SK-N-SH (cell line): ENCODE measurements at regions not wholly inside any gene's neighbourhood (a gene's known extent, or its start where the extent isn't known, plus 50 kb on each side); places are given as distances from the start of the nearest gene placed in this dataset.

ENCODE experiments used
- CTCF ChIA-PET: fragments of 300-600, 350-600 bp; formaldehyde crosslinking; extraction: SDS; loops from one replicate; lab custom pipeline; 2021; lab: Yijun Ruan, JAX
- POLR2A ChIA-PET: fragments of 350-600 bp; sonication (Branson Sonifier 250); formaldehyde crosslinking; extraction: SDS; loops from one replicate; lab custom pipeline; 2020; ENCODE audit warnings: antibody characterized with exemption, inconsistent platforms; lab: Yijun Ruan, JAX
- DNase-seq: peaks from one replicate; pipeline ENCODE4 v3.0.0; 2012
- H2AFZ ChIP-seq: fragments of 200-600 bp; sonication (generic); 2 replicates; pipeline ENCODE4 v1.8.1; 2016; ENCODE audit warnings: antibody characterized with exemption, mild to moderate bottlenecking, low read depth
- H3F3A ChIP-seq: fragments of 200-600 bp; sonication (generic); replicated peaks from 2 replicates; pipeline ENCODE3; 2016; ENCODE audit warnings: antibody characterized with exemption, mild to moderate bottlenecking; ENCODE audit not compliant: insufficient read depth
- H3K27ac ChIP-seq, 2 experiments: fragments of 200-500 bp in 1 of 2; fragments of 200-600 bp in 1 of 2; sonication (Bioruptor generic) in 1 of 2; sonication (generic), shearing (Covaris generic) in 1 of 2; 2 replicates each; pipeline versions ENCODE4 v1.5.1 to v1.6.1; 2014 to 2016; ENCODE audit warnings: low read depth in 2 of 2, inconsistent platforms in 1 of 2, low read length in 1 of 2, mild to moderate bottlenecking in 1 of 2, mixed read lengths in 1 of 2
- H3K27me3 ChIP-seq: fragments of 200-600 bp; sonication (generic), shearing (Covaris generic); 2 replicates; pipeline ENCODE4 v1.6.1; 2016; ENCODE audit warnings: mixed run types; ENCODE audit not compliant: insufficient read depth
- H3K36me3 ChIP-seq, 2 experiments: fragments of 200-500 bp in 1 of 2; fragments of 200-600 bp in 1 of 2; sonication (Bioruptor generic) in 1 of 2; sonication (generic) in 1 of 2; replicated peaks in 1 of 2; 2 replicates each; pipeline versions ENCODE3 to v1.5.1; 2014 to 2016; ENCODE audit warnings: low read length in 1 of 2, mild to moderate bottlenecking in 1 of 2; ENCODE audit not compliant: insufficient read depth in 2 of 2, control insufficient read depth in 1 of 2
- H3K4me1 ChIP-seq, 2 experiments: fragments of 200-500 bp in 1 of 2; fragments of 200-600 bp in 1 of 2; sonication (Bioruptor generic) in 1 of 2; sonication (generic), shearing (Covaris generic) in 1 of 2; 2 replicates each; pipeline versions ENCODE4 v1.5.1 to v1.6.1; 2014 to 2016; ENCODE audit warnings: low read depth in 1 of 2, low read length in 1 of 2, mixed run types in 1 of 2; ENCODE audit not compliant: insufficient read depth in 2 of 2, control insufficient read depth in 1 of 2
- H3K4me2 ChIP-seq: fragments of 200-600 bp; sonication (generic), shearing (Covaris generic); 2 replicates; pipeline ENCODE4 v1.6.1; 2017; ENCODE audit warnings: mixed run types
- H3K4me3 ChIP-seq, 2 experiments: fragments of 200-500 bp in 1 of 2; fragments of 200-600 bp in 1 of 2; sonication (Bioruptor generic) in 1 of 2; sonication (generic), shearing (Covaris generic) in 1 of 2; 2 replicates each; pipeline versions ENCODE4 v1.5.1 to v1.8.1; 2014 to 2016; ENCODE audit warnings: low read depth in 2 of 2, inconsistent platforms in 1 of 2, low read length in 1 of 2, mild to moderate bottlenecking in 1 of 2, mixed read lengths in 1 of 2, moderate library complexity in 1 of 2
- H3K79me2 ChIP-seq: fragments of 200-600 bp; sonication (generic); 2 replicates; pipeline ENCODE4 v1.8.1; 2017; ENCODE audit warnings: mild to moderate bottlenecking; ENCODE audit not compliant: insufficient read depth
- H3K9ac ChIP-seq: fragments of 200-600 bp; sonication (generic); 2 replicates; pipeline ENCODE4 v1.6.1; 2017; ENCODE audit warnings: mixed run types
- H3K9me2 ChIP-seq: fragments of 200-600 bp; sonication (generic); 2 replicates; pipeline ENCODE4 v1.6.1; 2017; ENCODE audit warnings: mixed run types
- H3K9me3 ChIP-seq: fragments of 200-600 bp; sonication (generic); 2 replicates; pipeline ENCODE4 v1.6.1; 2017; ENCODE audit warnings: mixed run types, mild to moderate bottlenecking, moderate library complexity
- H4K20me1 ChIP-seq: fragments of 200-600 bp; sonication (generic); 2 replicates; pipeline ENCODE4 v1.6.1; 2017; ENCODE audit warnings: mild to moderate bottlenecking, mixed run types; ENCODE audit not compliant: insufficient read depth
- ELF1 ChIP-seq: IDR thresholded peaks from 2 replicates; pipeline ENCODE4 v1.4.0; 2012
- GABPA ChIP-seq: IDR thresholded peaks from 2 replicates; pipeline ENCODE4 v1.4.0; 2012; ENCODE audit warnings: low read depth, mild to moderate bottlenecking
- POLR2AphosphoS5 ChIP-seq: IDR thresholded peaks from 2 replicates; pipeline ENCODE4 v1.6.1; 2012; ENCODE audit warnings: low read depth, low read length
- RAD21 ChIP-seq: IDR thresholded peaks from 2 replicates; pipeline ENCODE4 v1.6.1; 2012; ENCODE audit warnings: mild to moderate bottlenecking, low read length
- RXRA ChIP-seq: IDR thresholded peaks from 2 replicates; pipeline ENCODE4 v1.4.0; 2012; ENCODE audit warnings: low read depth, mild to moderate bottlenecking, borderline replicate concordance
- SMC3 ChIP-seq: IDR thresholded peaks from 2 replicates; pipeline ENCODE4 v1.6.1; 2012; ENCODE audit warnings: low read depth, low read length, improper control_type of control experiment
- USF1 ChIP-seq: IDR thresholded peaks from 2 replicates; pipeline ENCODE4 v1.4.0; 2012; ENCODE audit warnings: low read depth, borderline replicate concordance
- ZBTB33 ChIP-seq: IDR thresholded peaks from 2 replicates; pipeline ENCODE4 v1.4.0; 2012; ENCODE audit warnings: low read depth, borderline replicate concordance
- WGBS: methylation state at CpG from one replicate; pipeline ENCODE4 v1.1.6; 2017; ENCODE audit warnings: low lambda C conversion rate; 5-methylcytosine and 5-hydroxymethylcytosine counted together
- TF ChIP-seq, protein P1 (sequence below): IDR thresholded peaks from 2 replicates; pipeline ENCODE4; 2012

- Histone ChIP-seq H3F3A (peaks cover 6% of the 10 kb centered on the region), H3K9ac (0 out of 2 replicates have a peak overlapping the region, but pooled peaks have one; percentile 12), H3K4me2 (no peak overlapping the region), H3K79me2 (no peaks in the 10 kb centered on the region), H2AFZ (peak overlapping the region; percentile 50), H3K36me3 (no peaks in the 10 kb centered on the region), H3K4me1 (peaks cover 0 to 3% of the 10 kb centered on the region in 2 experiments; a peak in 2 of 4 replicates), H3K27me3 (no peaks in the 10 kb centered on the region), H3K9me2 (no peaks in the 10 kb centered on the region), H3K4me3 (no peak overlapping the region), H4K20me1 (no peaks in the 10 kb centered on the region), H3K27ac (no peak overlapping the region), H3K9me3 (no peaks in the 10 kb centered on the region)
- ChIA-PET CTCF (no interaction called here), POLR2A (no interaction called here)
- WGBS, result 98% methylated on average over 7 of the region's 7 CpGs
- TF ChIP-seq SMC3, result no peak
- TF ChIP-seq ELF1, result no peak
- no peak for TF ChIP-seq USF1
- TF ChIP-seq RXRA, result no peak
- TF ChIP-seq, protein P1, sequence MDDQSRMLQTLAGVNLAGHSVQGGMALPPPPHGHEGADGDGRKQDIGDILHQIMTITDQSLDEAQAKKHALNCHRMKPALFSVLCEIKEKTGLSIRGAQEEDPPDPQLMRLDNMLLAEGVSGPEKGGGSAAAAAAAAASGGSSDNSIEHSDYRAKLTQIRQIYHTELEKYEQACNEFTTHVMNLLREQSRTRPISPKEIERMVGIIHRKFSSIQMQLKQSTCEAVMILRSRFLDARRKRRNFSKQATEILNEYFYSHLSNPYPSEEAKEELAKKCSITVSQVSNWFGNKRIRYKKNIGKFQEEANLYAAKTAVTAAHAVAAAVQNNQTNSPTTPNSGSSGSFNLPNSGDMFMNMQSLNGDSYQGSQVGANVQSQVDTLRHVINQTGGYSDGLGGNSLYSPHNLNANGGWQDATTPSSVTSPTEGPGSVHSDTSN, result no peak
- TF ChIP-seq POLR2AphosphoS5, result no peak
- TF ChIP-seq ZBTB33, result no peak
- no peak for DNase-seq
These were observed 50.6 kb upstream of the YWHAQ start for GRCh38 chr2:9681427-9681817.

GRCh38 chr2:9685637-9686036 lies 54.8 kb upstream of the YWHAQ start:
- DNase-seq, result no peak
- Histone ChIP-seq H3K36me3 (no peaks in the 10 kb centered on the region), H3K27me3 (no peaks in the 10 kb centered on the region), H3K4me2 (no peak overlapping the region), H3K79me2 (no peaks in the 10 kb centered on the region), H4K20me1 (no peaks in the 10 kb centered on the region), H3K4me3 (no peak overlapping the region), H3K9me2 (no peaks in the 10 kb centered on the region), H3K9ac (no peak overlapping the region), H3K27ac (no peak overlapping the region), H3F3A (no peaks in the 10 kb centered on the region), H2AFZ (peak overlapping the region; percentile 7; the same call in 1 of the 2 replicates), H3K9me3 (no peaks in the 10 kb centered on the region), H3K4me1 (no peaks in the 10 kb centered on the region)
- TF ChIP-seq GABPA (no peak), RXRA (no peak), RAD21 (no peak)
- ChIA-PET POLR2A (no interaction called here), CTCF (no interaction called here)
- 88% methylated on average over 4 of the region's 4 CpGs for WGBS
